ENCODE measurements at regions not wholly inside any gene's neighbourhood (a gene's known extent, or its start where the extent isn't known, plus 50 kb on each side); places are given as distances from the start of the nearest gene placed in this dataset.

GRCh38 chr14:99346470-99347080 is 74.6 kb upstream of the BCL11B start:
- TF ChIP-seq POLR2A (IDR thresholded peaks at IDR 0.05) (no peak), CTCF (IDR thresholded peaks at IDR 0.05) (no peak)

All from tibial nerve (tissue), 3 donors.